ENCODE measurements at regions not wholly inside any gene's neighbourhood (a gene's known extent, or its start where the extent isn't known, plus 50 kb on each side); places are given as distances from the start of the nearest gene placed in this dataset.

DNA sequence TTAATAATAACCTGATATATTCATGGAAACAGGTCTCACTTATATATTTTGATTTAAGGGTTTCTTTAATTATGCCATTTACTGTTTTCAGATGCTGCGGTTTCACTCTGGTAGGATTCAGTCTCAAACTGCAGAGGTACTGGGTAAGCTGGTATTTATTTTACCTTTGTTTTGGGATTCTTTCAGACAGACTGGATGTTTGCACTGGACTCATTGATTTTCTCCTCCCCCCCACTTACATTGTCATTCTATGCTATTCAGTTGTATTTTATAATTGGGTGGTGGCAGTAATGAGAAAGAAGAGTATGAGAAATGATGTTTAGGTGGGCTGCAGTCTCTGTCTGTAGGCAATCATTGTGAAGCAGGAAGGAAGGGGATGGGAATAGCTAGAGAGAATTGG lies 155.6 kb downstream of the AQP4 start:
- no peak for TF ChIP-seq CTCF (IDR thresholded peaks at IDR 0.05)
- no peak for TF ChIP-seq POLR2A (IDR thresholded peaks at IDR 0.05)
- peaks cover 0 to 6% (median 0%) of the 10 kb centered on the region in 9 donors for H3K27me3 ChIP-seq
- intact Hi-C loops (cut with DNase I), result loop anchor here in 1 of 10 donors (5.0 kb wide), 2 partner anchors 33 to 43 kb away; no protein-coding TSS in a partner anchor
- no peak overlapping the region for H3K4me3 ChIP-seq
- no peaks in the 10 kb centered on the region for H3K36me3 ChIP-seq
- peaks cover 0 to 22% (median 0%) of the 10 kb centered on the region in 12 donors for H3K4me1 ChIP-seq
- 92 to 97% (median 94%) methylated on average over 1 of the region's 1 CpG for WGBS, 4 donors
- H3K27ac ChIP-seq, result no peak overlapping the region
- H3K9me3 ChIP-seq, result no peaks in the 10 kb centered on the region
- DNase-seq (no peak), ATAC-seq (no peak)

DNA sequence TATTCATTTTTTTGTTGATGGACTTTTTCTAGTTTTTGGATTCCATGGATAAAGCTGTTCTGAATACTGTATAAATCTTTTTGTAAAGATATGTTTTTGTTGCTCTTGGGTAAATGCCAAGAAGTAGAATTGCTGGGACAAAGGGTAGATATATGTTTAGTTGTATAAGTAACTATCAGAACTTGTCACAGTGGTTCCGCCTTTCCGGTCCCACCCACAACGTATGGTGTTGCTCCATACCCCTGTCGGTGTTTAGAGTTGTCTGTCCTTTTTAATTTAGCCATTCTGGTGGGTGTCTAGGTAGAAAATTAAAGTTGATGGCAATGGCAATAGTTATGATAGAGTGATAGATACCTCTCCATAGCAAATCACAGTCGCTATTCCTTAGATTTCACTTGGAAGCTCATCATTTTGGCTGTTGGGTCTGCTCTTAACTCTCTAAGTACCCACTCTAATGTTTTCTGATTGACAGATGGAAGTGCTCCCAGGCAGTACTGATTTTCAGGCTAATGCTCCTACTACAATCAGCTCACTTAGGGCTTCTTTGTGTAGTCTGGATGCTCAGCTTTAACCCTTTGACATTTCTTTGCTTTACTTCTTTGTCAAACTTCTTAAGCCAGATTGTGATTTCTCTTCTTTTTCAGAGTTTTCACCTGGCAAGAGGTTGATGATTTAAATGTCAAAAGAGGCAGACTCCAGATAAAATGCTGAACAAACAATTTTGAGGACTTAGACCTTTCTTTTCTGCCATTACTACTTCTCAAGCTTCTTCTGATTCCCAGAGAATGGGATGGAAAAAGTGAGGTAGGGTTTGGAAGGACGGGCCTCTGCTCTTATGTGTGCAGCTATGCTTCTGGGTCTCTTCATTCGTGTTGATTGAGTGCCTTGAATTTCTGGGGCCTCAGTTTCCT lies 156.4 kb downstream of the AQP4 start:
- H3K9me3 ChIP-seq, result no peaks in the 10 kb centered on the region
- peaks cover 0 to 22% (median 0%) of the 10 kb centered on the region in 12 donors for H3K4me1 ChIP-seq
- TF ChIP-seq POLR2A (IDR thresholded peaks at IDR 0.05) (no peak), CTCF (IDR thresholded peaks at IDR 0.05) (no peak)
- H3K4me3 ChIP-seq, result no peak overlapping the region
- DNase-seq, result no peak
- no peak overlapping the region for H3K27ac ChIP-seq
- WGBS, 4 donors, result 66 to 72% (median 70%) methylated on average over 7 of the region's 7 CpGs
- ATAC-seq, result no peak
- intact Hi-C loops (cut with DNase I), result loop anchor here in 1 of 10 donors (5.0 kb wide), 1 partner anchor 42 kb away; no protein-coding TSS in a partner anchor
- peaks cover 0 to 6% (median 0%) of the 10 kb centered on the region in 9 donors for H3K27me3 ChIP-seq
- no peaks in the 10 kb centered on the region for H3K36me3 ChIP-seq

DNA sequence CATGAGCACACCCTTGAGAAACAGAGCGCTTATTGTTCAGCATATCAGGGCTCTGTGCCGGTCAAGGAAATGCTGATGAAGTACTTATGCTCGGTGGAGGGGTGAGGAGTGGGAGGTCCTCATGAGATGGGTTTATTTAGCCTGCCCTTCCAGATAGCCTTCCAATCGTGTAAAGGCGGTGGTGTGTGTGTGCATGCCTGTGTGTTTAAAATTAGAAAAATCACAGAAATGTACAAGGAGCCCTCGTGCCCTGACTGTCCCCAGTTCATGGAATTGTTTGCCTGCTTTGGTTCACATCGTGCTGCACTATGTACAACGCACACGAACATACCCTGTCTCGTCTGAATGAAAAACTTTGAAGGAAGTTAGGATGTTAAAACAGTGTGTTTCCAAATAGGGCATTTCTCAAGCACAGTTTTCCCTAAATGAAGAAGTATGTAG lies 158.6 kb downstream of the AQP4 start:
- Histone ChIP-seq H3K27me3 (peaks cover 0 to 6% (median 0%) of the 10 kb centered on the region in 9 donors), H3K4me1 (peaks cover 0 to 22% (median 0%) of the 10 kb centered on the region in 12 donors), H3K36me3 (no peaks in the 10 kb centered on the region), H3K27ac (no peak overlapping the region), H3K9me3 (no peaks in the 10 kb centered on the region), H3K4me3 (no peak overlapping the region)
- 33 to 50% (median 43%) methylated on average over 10 of the region's 10 CpGs for WGBS, 4 donors
- TF ChIP-seq POLR2A (IDR thresholded peaks at IDR 0.05) (no peak), CTCF (IDR thresholded peaks at IDR 0.05) (no peak)
- ATAC-seq, result peak in 1 of 4 donors; percentile 34
- intact Hi-C loops (cut with DNase I), result loop anchor here in 1 of 10 donors (5.0 kb wide), 1 partner anchor 40 kb away; no protein-coding TSS in a partner anchor
- DNase-seq, result no peak

- ATAC-seq (no peak), DNase-seq (no peak)
- Histone ChIP-seq H3K27ac (no peak overlapping the region), H3K9me3 (no peaks in the 10 kb centered on the region), H3K4me1 (peaks cover 0 to 17% (median 0%) of the 10 kb centered on the region in 12 donors), H3K4me3 (no peak overlapping the region), H3K36me3 (no peaks in the 10 kb centered on the region), H3K27me3 (peaks cover 0 to 6% (median 0%) of the 10 kb centered on the region in 9 donors)
- intact Hi-C loops (cut with DNase I), result loop anchor here in 1 of 10 donors (5.0 kb wide), 1 partner anchor 38 kb away; no protein-coding TSS in a partner anchor
- TF ChIP-seq POLR2A (IDR thresholded peaks at IDR 0.05) (no peak), CTCF (IDR thresholded peaks at IDR 0.05) (no peak)
Measured at GRCh38 chr18:26705757-26706156, 157.4 kb upstream of the KCTD1 start.

Measured in heart left ventricle (tissue), 16 donors.